ENCODE measurements at regions not wholly inside any gene's neighbourhood (a gene's known extent, or its start where the extent isn't known, plus 50 kb on each side); places are given as distances from the start of the nearest gene placed in this dataset.

DNA sequence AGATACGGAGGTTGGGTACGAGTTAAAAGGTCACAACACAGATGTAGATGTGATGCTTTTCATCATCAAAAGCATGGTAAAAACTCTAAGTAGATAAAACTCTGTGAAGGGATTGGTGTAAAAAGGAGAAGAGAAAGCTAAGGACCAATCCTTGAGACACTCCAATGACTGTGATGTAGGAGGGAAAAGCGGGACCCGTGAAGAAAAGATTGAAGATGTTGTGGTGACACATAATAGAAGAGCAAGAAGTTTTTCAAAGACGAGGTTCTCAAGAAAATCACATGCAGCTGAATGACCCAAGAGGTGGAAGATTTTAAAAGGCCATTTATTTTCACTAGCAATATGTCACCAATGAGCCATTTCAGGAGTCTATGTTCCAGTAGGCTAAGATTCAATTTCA lies 179.5 kb downstream of the MRPL39 start:
- TF ChIP-seq CTCF (IDR thresholded peaks at IDR 0.05; ENCODE audit: poor library complexity, severe bottlenecking) (no peak), POLR2AphosphoS5 (IDR thresholded peaks at IDR 0.05) (no peak), RAD21 (conservative IDR thresholded peaks at IDR 0.05) (no peak), SMC3 (conservative IDR thresholded peaks at IDR 0.05; ENCODE audit: poor library complexity) (no peak), EZH2 (IDR thresholded peaks at IDR 0.05; ENCODE audit: borderline replicate concordance, insufficient read depth, low read length, poor library complexity, severe bottlenecking) (no peak), REST (IDR thresholded peaks at IDR 0.05; ENCODE audit: borderline replicate concordance) (no peak), TAF1 (IDR thresholded peaks at IDR 0.05; ENCODE audit: low read depth) (no peak), MXI1 (conservative IDR thresholded peaks at IDR 0.05; ENCODE audit: poor library complexity, severe bottlenecking) (no peak)

Data from neural cell (in vitro differentiated cells).